Endodermal cell (in vitro differentiated cells): ENCODE measurements at regions not wholly inside any gene's neighbourhood (a gene's known extent, or its start where the extent isn't known, plus 50 kb on each side); places are given as distances from the start of the nearest gene placed in this dataset.

Experiments used
- DNase-seq: peaks from one replicate; pipeline ENCODE4 v3.0.0-alpha.2; 2017
- H3K27ac ChIP-seq: 2 replicates; pipeline ENCODE4 v1.5.1; 2013; ENCODE audit warnings: mild to moderate bottlenecking, low read depth, low read length, moderate library complexity
- H3K27me3 ChIP-seq: 2 replicates; pipeline ENCODE4 v1.6.1; 2013; ENCODE audit warnings: mild to moderate bottlenecking, low read length, moderate library complexity; ENCODE audit not compliant: insufficient read depth, control insufficient read depth, poor library complexity, severe bottlenecking
- H3K36me3 ChIP-seq: 2 replicates; pipeline ENCODE4 v1.7.0; 2013; ENCODE audit warnings: mild to moderate bottlenecking, low read length, moderate library complexity; ENCODE audit not compliant: control insufficient read depth, insufficient read depth
- H3K4me1 ChIP-seq: one replicate; pipeline ENCODE4 v1.7.0; 2013; ENCODE audit warnings: low read length; ENCODE audit not compliant: control insufficient read depth, insufficient read depth
- H3K4me3 ChIP-seq: 2 replicates; pipeline ENCODE4 v1.5.1; 2013; ENCODE audit warnings: mild to moderate bottlenecking, low read length, moderate library complexity
- H3K9ac ChIP-seq: 2 replicates; pipeline ENCODE4 v1.6.1; 2013; ENCODE audit warnings: mild to moderate bottlenecking, low read length, moderate library complexity; ENCODE audit not compliant: poor library complexity, severe bottlenecking; ENCODE audit errors: extremely low read depth
- H3K9me3 ChIP-seq: 2 replicates; pipeline ENCODE4 v1.6.1; 2013; ENCODE audit warnings: mild to moderate bottlenecking, low read length, moderate library complexity; ENCODE audit not compliant: control insufficient read depth
- H3K27ac Mint-ChIP-seq: 2 replicates; pipeline ENCODE4 v1.8.0; 2020; ENCODE audit warnings: mixed read lengths
- H3K27me3 Mint-ChIP-seq: 2 replicates; pipeline ENCODE4 v1.8.0; 2021; ENCODE audit warnings: mild to moderate bottlenecking, mixed read lengths; ENCODE audit not compliant: insufficient read depth
- H3K36me3 Mint-ChIP-seq: 2 replicates; pipeline ENCODE4 v1.8.0; 2020; ENCODE audit warnings: low read depth, mixed read lengths
- H3K4me1 Mint-ChIP-seq: 2 replicates; pipeline ENCODE4 v1.8.0; 2020; ENCODE audit warnings: mixed read lengths
- H3K4me3 Mint-ChIP-seq: 2 replicates; pipeline ENCODE4 v1.8.0; 2020; ENCODE audit warnings: mild to moderate bottlenecking, moderate library complexity, mixed read lengths
- H3K9me3 Mint-ChIP-seq: 2 replicates; pipeline ENCODE4 v1.8.0; 2020; ENCODE audit warnings: mild to moderate bottlenecking, mixed read lengths
- CTCF ChIP-seq: fragments of 200-600 bp; sonication (generic); conservative IDR thresholded peaks from 2 replicates; pipeline ENCODE4 v1.5.0; 2021; ENCODE audit warnings: antibody characterized with exemption, mild to moderate bottlenecking
- WGBS, 2 experiments: methylation state at CpG; one replicate each; pipeline versions ENCODE4 v1.1.5 to v1.1.7; 2013; ENCODE audit warnings: missing lambda C conversion rate in 2 of 2, mixed read lengths in 1 of 2; ENCODE audit not compliant: insufficient coverage in 1 of 2, insufficient read length in 1 of 2; 5-methylcytosine and 5-hydroxymethylcytosine counted together

- no peak overlapping the region for H3K27ac ChIP-seq
- Mint-ChIP-seq H3K4me1 (no peaks in the 10 kb centered on the region), H3K36me3 (no peaks in the 10 kb centered on the region), H3K27ac (no peak overlapping the region), H3K9me3 (no peaks in the 10 kb centered on the region), H3K27me3 (no peaks in the 10 kb centered on the region), H3K4me3 (no peak overlapping the region)
- no peaks in the 10 kb centered on the region for H3K36me3 ChIP-seq
- no peak overlapping the region for H3K4me3 ChIP-seq
- DNase-seq: no peak
- no peak for TF ChIP-seq CTCF
- WGBS, 2 experiments: 84 to 90% methylated on average over 3 to 5 of the region's 5 CpGs
- H3K9ac ChIP-seq: no peak overlapping the region
- no peaks in the 10 kb centered on the region for H3K4me1 ChIP-seq
- H3K27me3 ChIP-seq: no peaks in the 10 kb centered on the region
- H3K9me3 ChIP-seq: no peaks in the 10 kb centered on the region
These were observed 541.8 kb upstream of the NRSN1 start for GRCh38 chr6:23584134-23584763.

GRCh38 chr6:23587582-23587981, 538.4 kb upstream of the NRSN1 start:
- Histone ChIP-seq H3K4me1 (no peaks in the 10 kb centered on the region), H3K9ac (no peak overlapping the region), H3K27ac (no peak overlapping the region), H3K36me3 (no peaks in the 10 kb centered on the region), H3K27me3 (no peaks in the 10 kb centered on the region), H3K9me3 (no peaks in the 10 kb centered on the region), H3K4me3 (no peak overlapping the region)
- no peak overlapping the region for H3K27ac Mint-ChIP-seq
- H3K36me3 Mint-ChIP-seq: no peaks in the 10 kb centered on the region
- no peak for DNase-seq
- no peak for TF ChIP-seq CTCF
- no peaks in the 10 kb centered on the region for H3K9me3 Mint-ChIP-seq
- no peaks in the 10 kb centered on the region for H3K27me3 Mint-ChIP-seq
- H3K4me3 Mint-ChIP-seq: no peak overlapping the region
- no peaks in the 10 kb centered on the region for H3K4me1 Mint-ChIP-seq
- 83 to 96% methylated on average over 1 of the region's 1 CpG for WGBS, 2 experiments

GRCh38 chr6:23589811-23590210, 536.2 kb upstream of the NRSN1 start:
- Mint-ChIP-seq H3K27ac (no peak overlapping the region), H3K4me3 (no peak overlapping the region), H3K27me3 (no peaks in the 10 kb centered on the region), H3K4me1 (no peaks in the 10 kb centered on the region), H3K36me3 (no peaks in the 10 kb centered on the region), H3K9me3 (no peaks in the 10 kb centered on the region)
- Histone ChIP-seq H3K9ac (no peak overlapping the region), H3K36me3 (no peaks in the 10 kb centered on the region), H3K27ac (no peak overlapping the region), H3K4me3 (no peak overlapping the region), H3K9me3 (no peaks in the 10 kb centered on the region), H3K4me1 (no peaks in the 10 kb centered on the region), H3K27me3 (no peaks in the 10 kb centered on the region)
- no peak for DNase-seq
- TF ChIP-seq CTCF: no peak
- WGBS, 2 experiments: 66% methylated on average over 2 of the region's 2 CpGs; no CpG with 5 or more reads in 1 of the 2 experiments
